WTC11 (cell line): ENCODE measurements at regions not wholly inside any gene's neighbourhood (a gene's known extent, or its start where the extent isn't known, plus 50 kb on each side); places are given as distances from the start of the nearest gene placed in this dataset.

Experiments
- FOXK1 ChIP-seq: sonication (generic); formaldehyde crosslinking; IDR thresholded peaks from 2 replicates; pipeline ENCODE4 v1.8.0; 2022; ENCODE audit warnings: mild to moderate bottlenecking, moderate library complexity, missing genetic modification reagents
- NFE2L1 ChIP-seq: sonication (generic); formaldehyde crosslinking; IDR thresholded peaks from 2 replicates; pipeline ENCODE4 v1.8.1; 2023; ENCODE audit warnings: missing genetic modification reagents
- NR1H2 ChIP-seq: sonication (generic); formaldehyde crosslinking; IDR thresholded peaks from 2 replicates; pipeline ENCODE4 v1.9.0; 2021; ENCODE audit warnings: mild to moderate bottlenecking, moderate library complexity, missing genetic modification reagents
- TF ChIP-seq, protein P1 (sequence below): sonication (generic); formaldehyde crosslinking; IDR thresholded peaks from 2 replicates; pipeline ENCODE4 v1.8.1; 2023; ENCODE audit warnings: mild to moderate bottlenecking, missing genetic modification reagents
- TF ChIP-seq, protein P2 (sequence below): sonication (generic); formaldehyde crosslinking; IDR thresholded peaks from 2 replicates; pipeline ENCODE4 v1.8.1; 2022; ENCODE audit warnings: missing genetic modification reagents, borderline replicate concordance
- TF ChIP-seq, protein P3 (sequence below): fragments of 200-600 bp; IDR thresholded peaks from 2 replicates; pipeline ENCODE4 v1.8.0; 2022; ENCODE audit warnings: antibody characterized with exemption
- TF ChIP-seq, protein P4 (sequence below): sonication (generic); formaldehyde crosslinking; conservative IDR thresholded peaks from 2 replicates; pipeline ENCODE4 v1.8.1; 2022; ENCODE audit warnings: mild to moderate bottlenecking, missing genetic modification reagents
- TF ChIP-seq, protein P5 (sequence below): sonication (generic); formaldehyde crosslinking; IDR thresholded peaks from 2 replicates; pipeline ENCODE4 v1.8.1; 2022; ENCODE audit warnings: low read depth, missing genetic modification reagents, borderline replicate concordance
- TF ChIP-seq, protein P6 (sequence below): sonication (generic); formaldehyde crosslinking; conservative IDR thresholded peaks from 2 replicates; pipeline ENCODE4 v1.8.1; 2023; ENCODE audit warnings: mild to moderate bottlenecking, low read depth, missing genetic modification reagents, moderate library complexity

DNA sequence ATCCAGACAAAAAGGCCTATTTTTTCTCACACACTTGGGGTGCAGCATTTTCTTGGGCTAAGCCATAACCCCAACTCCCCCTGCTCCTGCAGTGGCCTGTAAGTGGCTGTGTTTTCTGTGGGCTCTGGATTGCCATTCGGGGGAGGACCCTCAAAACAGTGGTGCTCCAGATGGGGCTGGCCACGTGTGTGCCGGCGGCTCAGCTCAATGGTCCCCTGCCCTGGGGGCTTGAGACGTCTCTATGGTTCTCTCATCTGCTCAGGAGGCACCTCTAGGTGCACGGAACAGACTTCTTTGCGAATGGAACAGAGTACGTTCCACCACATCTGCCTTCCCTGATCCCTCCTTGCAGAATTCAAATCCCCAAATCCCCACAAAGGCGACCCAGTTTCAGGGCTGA is 250.0 kb upstream of the SHH start:
- TF ChIP-seq, protein P1, sequence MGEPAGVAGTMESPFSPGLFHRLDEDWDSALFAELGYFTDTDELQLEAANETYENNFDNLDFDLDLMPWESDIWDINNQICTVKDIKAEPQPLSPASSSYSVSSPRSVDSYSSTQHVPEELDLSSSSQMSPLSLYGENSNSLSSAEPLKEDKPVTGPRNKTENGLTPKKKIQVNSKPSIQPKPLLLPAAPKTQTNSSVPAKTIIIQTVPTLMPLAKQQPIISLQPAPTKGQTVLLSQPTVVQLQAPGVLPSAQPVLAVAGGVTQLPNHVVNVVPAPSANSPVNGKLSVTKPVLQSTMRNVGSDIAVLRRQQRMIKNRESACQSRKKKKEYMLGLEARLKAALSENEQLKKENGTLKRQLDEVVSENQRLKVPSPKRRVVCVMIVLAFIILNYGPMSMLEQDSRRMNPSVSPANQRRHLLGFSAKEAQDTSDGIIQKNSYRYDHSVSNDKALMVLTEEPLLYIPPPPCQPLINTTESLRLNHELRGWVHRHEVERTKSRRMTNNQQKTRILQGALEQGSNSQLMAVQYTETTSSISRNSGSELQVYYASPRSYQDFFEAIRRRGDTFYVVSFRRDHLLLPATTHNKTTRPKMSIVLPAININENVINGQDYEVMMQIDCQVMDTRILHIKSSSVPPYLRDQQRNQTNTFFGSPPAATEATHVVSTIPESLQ: no peak
- TF ChIP-seq, protein P2, sequence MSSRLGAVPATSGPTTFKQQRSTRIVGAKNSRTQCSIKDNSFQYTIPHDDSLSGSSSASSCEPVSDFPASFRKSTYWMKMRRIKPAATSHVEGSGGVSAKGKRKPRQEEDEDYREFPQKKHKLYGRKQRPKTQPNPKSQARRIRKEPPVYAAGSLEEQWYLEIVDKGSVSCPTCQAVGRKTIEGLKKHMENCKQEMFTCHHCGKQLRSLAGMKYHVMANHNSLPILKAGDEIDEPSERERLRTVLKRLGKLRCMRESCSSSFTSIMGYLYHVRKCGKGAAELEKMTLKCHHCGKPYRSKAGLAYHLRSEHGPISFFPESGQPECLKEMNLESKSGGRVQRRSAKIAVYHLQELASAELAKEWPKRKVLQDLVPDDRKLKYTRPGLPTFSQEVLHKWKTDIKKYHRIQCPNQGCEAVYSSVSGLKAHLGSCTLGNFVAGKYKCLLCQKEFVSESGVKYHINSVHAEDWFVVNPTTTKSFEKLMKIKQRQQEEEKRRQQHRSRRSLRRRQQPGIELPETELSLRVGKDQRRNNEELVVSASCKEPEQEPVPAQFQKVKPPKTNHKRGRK: no peak
- TF ChIP-seq, protein P3, sequence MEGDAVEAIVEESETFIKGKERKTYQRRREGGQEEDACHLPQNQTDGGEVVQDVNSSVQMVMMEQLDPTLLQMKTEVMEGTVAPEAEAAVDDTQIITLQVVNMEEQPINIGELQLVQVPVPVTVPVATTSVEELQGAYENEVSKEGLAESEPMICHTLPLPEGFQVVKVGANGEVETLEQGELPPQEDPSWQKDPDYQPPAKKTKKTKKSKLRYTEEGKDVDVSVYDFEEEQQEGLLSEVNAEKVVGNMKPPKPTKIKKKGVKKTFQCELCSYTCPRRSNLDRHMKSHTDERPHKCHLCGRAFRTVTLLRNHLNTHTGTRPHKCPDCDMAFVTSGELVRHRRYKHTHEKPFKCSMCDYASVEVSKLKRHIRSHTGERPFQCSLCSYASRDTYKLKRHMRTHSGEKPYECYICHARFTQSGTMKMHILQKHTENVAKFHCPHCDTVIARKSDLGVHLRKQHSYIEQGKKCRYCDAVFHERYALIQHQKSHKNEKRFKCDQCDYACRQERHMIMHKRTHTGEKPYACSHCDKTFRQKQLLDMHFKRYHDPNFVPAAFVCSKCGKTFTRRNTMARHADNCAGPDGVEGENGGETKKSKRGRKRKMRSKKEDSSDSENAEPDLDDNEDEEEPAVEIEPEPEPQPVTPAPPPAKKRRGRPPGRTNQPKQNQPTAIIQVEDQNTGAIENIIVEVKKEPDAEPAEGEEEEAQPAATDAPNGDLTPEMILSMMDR: no peak
- TF ChIP-seq, protein P4, sequence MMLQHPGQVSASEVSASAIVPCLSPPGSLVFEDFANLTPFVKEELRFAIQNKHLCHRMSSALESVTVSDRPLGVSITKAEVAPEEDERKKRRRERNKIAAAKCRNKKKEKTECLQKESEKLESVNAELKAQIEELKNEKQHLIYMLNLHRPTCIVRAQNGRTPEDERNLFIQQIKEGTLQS (CRISPR knock-in tag): no peak
- TF ChIP-seq, protein P5, sequence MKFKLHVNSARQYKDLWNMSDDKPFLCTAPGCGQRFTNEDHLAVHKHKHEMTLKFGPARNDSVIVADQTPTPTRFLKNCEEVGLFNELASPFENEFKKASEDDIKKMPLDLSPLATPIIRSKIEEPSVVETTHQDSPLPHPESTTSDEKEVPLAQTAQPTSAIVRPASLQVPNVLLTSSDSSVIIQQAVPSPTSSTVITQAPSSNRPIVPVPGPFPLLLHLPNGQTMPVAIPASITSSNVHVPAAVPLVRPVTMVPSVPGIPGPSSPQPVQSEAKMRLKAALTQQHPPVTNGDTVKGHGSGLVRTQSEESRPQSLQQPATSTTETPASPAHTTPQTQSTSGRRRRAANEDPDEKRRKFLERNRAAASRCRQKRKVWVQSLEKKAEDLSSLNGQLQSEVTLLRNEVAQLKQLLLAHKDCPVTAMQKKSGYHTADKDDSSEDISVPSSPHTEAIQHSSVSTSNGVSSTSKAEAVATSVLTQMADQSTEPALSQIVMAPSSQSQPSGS (CRISPR knock-in tag): no peak
- TF ChIP-seq NFE2L1 (CRISPR knock-in tag) (no peak), NR1H2 (no peak), FOXK1 (CRISPR knock-in tag) (no peak)
- TF ChIP-seq, protein P6, sequence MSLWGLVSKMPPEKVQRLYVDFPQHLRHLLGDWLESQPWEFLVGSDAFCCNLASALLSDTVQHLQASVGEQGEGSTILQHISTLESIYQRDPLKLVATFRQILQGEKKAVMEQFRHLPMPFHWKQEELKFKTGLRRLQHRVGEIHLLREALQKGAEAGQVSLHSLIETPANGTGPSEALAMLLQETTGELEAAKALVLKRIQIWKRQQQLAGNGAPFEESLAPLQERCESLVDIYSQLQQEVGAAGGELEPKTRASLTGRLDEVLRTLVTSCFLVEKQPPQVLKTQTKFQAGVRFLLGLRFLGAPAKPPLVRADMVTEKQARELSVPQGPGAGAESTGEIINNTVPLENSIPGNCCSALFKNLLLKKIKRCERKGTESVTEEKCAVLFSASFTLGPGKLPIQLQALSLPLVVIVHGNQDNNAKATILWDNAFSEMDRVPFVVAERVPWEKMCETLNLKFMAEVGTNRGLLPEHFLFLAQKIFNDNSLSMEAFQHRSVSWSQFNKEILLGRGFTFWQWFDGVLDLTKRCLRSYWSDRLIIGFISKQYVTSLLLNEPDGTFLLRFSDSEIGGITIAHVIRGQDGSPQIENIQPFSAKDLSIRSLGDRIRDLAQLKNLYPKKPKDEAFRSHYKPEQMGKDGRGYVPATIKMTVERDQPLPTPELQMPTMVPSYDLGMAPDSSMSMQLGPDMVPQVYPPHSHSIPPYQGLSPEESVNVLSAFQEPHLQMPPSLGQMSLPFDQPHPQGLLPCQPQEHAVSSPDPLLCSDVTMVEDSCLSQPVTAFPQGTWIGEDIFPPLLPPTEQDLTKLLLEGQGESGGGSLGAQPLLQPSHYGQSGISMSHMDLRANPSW: no peak
